ENCODE measurements at regions not wholly inside any gene's neighbourhood (a gene's known extent, or its start where the extent isn't known, plus 50 kb on each side); places are given as distances from the start of the nearest gene placed in this dataset.

DNA sequence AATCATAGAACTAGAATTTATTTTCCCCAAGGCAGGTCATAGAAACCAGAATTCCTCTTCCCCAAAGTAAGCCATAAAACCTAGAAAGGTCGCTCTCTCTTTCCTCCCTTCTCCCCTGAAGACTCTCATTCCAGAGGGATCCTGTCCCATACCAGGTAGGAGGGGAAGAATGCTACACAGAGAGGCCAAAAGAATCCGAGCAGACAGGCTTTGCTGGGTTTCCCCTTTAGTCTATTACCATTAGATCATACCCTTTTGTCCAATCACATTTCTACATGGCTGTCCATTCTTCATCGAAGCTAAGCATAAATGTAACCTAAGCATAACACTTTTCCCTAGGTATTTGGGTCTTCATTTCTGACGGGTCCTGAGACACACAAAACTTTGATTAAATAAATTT, 204.5 kb downstream of the SPTSSA start:
- WGBS (ENCODE audit: low lambda C conversion rate): 5% methylated on average over 4 of the region's 4 CpGs
- FAIRE-seq: no peak
- H3K36me3 ChIP-seq (replicated peaks in 1 of 2; ENCODE audit: control insufficient read depth in 1 of 2, insufficient read depth in 2 of 2, low read length in 2 of 2): no peaks in the 10 kb centered on the region
- H3K27me3 ChIP-seq (ENCODE audit: control insufficient read depth in 1 of 2, insufficient read depth in 2 of 2, low read length in 2 of 2): no peaks in the 10 kb centered on the region; a peak in 1 of 5 replicates
- ChIA-PET POLR2A (no interaction called here), CTCF (ENCODE audit: low intra/inter-chr PET ratio, low total read pairs) (no interaction called here)
- no peak overlapping the region for H3K4me2 ChIP-seq (ENCODE audit: low read depth, low read length)
- in situ Hi-C loops (cut with HindIII; ENCODE audit: extremely low pct_ligation_motif_present, low pct_unique_long_range_greater_than_20kb): no loop called here
- TF ChIP-seq ZKSCAN1 (IDR thresholded peaks at IDR 0.05; ENCODE audit: low read length): no peak
- intact Hi-C loops (cut with micrococcal nuclease; ENCODE audit: unreplicated experiment): no loop called here
- no peak overlapping the region for H3K27ac ChIP-seq (ENCODE audit: extremely low read length, insufficient read depth, low read length)
- H2AFZ ChIP-seq (ENCODE audit: low read length): no peak overlapping the region
- no TSS peak for BruUV-seq (replicated peaks)
- no peak for DNase-seq (ENCODE audit: low spot score)
- H4K20me1 ChIP-seq (ENCODE audit: insufficient read depth, low read length): no peaks in the 10 kb centered on the region
- no peaks in the 10 kb centered on the region for H3K9me3 ChIP-seq (ENCODE audit: low read length)
- H3K4me1 ChIP-seq (ENCODE audit: insufficient read depth, low read length): no peaks in the 10 kb centered on the region
- ATAC-seq: no peak
- no peak overlapping the region for H3K4me3 ChIP-seq (replicated peaks in 1 of 3; ENCODE audit: insufficient read depth in 1 of 3, low read depth in 2 of 3, low read length in 3 of 3)
- H3K9ac ChIP-seq (ENCODE audit: insufficient read depth, low read depth, low read length): no peak overlapping the region
- no peaks in the 10 kb centered on the region for H3K79me2 ChIP-seq (ENCODE audit: insufficient read depth, low read length)

DNA sequence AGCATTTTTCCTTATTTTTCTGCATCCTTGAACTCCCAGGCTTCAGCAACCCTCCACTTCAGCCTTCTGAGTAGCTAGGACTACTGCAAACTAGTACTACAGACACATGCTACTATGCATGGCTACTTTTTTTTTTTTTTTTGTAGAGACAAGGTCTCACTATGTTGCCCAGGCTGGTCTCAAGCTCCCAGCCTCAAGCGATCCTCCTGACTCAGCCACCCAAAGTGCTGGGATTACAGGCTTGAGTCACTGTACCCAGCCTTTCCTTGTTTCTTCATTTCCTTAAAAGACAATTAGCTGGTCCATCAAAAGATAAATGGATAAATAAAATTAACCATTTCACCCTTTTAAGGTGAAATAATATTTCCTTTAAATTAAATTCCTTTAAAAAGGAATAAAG, 205.8 kb downstream of the SPTSSA start:
- intact Hi-C loops (cut with micrococcal nuclease; ENCODE audit: unreplicated experiment): no loop called here
- Histone ChIP-seq H3K36me3 (replicated peaks in 1 of 2; ENCODE audit: control insufficient read depth in 1 of 2, insufficient read depth in 2 of 2, low read length in 2 of 2) (no peaks in the 10 kb centered on the region), H3K79me2 (ENCODE audit: insufficient read depth, low read length) (no peaks in the 10 kb centered on the region), H3K4me2 (ENCODE audit: low read depth, low read length) (no peak overlapping the region), H3K9me3 (ENCODE audit: low read length) (no peaks in the 10 kb centered on the region), H3K4me1 (ENCODE audit: insufficient read depth, low read length) (no peaks in the 10 kb centered on the region), H3K4me3 (replicated peaks in 1 of 3; ENCODE audit: insufficient read depth in 1 of 3, low read depth in 2 of 3, low read length in 3 of 3) (no peak overlapping the region), H3K27ac (ENCODE audit: extremely low read length, insufficient read depth, low read length) (no peak overlapping the region), H4K20me1 (ENCODE audit: insufficient read depth, low read length) (no peaks in the 10 kb centered on the region), H3K9ac (ENCODE audit: insufficient read depth, low read depth, low read length) (no peak overlapping the region), H3K27me3 (ENCODE audit: control insufficient read depth in 1 of 2, insufficient read depth in 2 of 2, low read length in 2 of 2) (no peaks in the 10 kb centered on the region; a peak in 1 of 5 replicates), H2AFZ (ENCODE audit: low read length) (no peak overlapping the region)
- ATAC-seq (no peak), DNase-seq (ENCODE audit: low spot score) (no peak), FAIRE-seq (no peak)
- 31% methylated on average over 1 of the region's 1 CpG for WGBS (ENCODE audit: low lambda C conversion rate)
- ChIA-PET CTCF (ENCODE audit: low intra/inter-chr PET ratio, low total read pairs) (no interaction called here), POLR2A (no interaction called here)
- no peak for TF ChIP-seq ZSCAN29 (CRISPR knock-in tag; conservative IDR thresholded peaks at IDR 0.05)
- TF ChIP-seq SIN3B (IDR thresholded peaks at IDR 0.05; ENCODE audit: low read length): no peak
- TF ChIP-seq JUND (CRISPR knock-in tag; IDR thresholded peaks at IDR 0.05): no peak
- TF ChIP-seq, protein P1, sequence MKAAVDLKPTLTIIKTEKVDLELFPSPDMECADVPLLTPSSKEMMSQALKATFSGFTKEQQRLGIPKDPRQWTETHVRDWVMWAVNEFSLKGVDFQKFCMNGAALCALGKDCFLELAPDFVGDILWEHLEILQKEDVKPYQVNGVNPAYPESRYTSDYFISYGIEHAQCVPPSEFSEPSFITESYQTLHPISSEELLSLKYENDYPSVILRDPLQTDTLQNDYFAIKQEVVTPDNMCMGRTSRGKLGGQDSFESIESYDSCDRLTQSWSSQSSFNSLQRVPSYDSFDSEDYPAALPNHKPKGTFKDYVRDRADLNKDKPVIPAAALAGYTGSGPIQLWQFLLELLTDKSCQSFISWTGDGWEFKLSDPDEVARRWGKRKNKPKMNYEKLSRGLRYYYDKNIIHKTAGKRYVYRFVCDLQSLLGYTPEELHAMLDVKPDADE (CRISPR knock-in tag; IDR thresholded peaks at IDR 0.05): no peak
- TF ChIP-seq ZBTB8A (CRISPR knock-in tag; IDR thresholded peaks at IDR 0.05; ENCODE audit: borderline replicate concordance, low read depth): no peak
- TF ChIP-seq, protein P2, sequence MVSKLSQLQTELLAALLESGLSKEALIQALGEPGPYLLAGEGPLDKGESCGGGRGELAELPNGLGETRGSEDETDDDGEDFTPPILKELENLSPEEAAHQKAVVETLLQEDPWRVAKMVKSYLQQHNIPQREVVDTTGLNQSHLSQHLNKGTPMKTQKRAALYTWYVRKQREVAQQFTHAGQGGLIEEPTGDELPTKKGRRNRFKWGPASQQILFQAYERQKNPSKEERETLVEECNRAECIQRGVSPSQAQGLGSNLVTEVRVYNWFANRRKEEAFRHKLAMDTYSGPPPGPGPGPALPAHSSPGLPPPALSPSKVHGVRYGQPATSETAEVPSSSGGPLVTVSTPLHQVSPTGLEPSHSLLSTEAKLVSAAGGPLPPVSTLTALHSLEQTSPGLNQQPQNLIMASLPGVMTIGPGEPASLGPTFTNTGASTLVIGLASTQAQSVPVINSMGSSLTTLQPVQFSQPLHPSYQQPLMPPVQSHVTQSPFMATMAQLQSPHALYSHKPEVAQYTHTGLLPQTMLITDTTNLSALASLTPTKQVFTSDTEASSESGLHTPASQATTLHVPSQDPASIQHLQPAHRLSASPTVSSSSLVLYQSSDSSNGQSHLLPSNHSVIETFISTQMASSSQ (IDR thresholded peaks at IDR 0.05; ENCODE audit: low read depth): no peak
- TF ChIP-seq, protein P2 (CRISPR knock-in tag; IDR thresholded peaks at IDR 0.05; ENCODE audit: borderline replicate concordance): no peak
- TF ChIP-seq, protein P3, sequence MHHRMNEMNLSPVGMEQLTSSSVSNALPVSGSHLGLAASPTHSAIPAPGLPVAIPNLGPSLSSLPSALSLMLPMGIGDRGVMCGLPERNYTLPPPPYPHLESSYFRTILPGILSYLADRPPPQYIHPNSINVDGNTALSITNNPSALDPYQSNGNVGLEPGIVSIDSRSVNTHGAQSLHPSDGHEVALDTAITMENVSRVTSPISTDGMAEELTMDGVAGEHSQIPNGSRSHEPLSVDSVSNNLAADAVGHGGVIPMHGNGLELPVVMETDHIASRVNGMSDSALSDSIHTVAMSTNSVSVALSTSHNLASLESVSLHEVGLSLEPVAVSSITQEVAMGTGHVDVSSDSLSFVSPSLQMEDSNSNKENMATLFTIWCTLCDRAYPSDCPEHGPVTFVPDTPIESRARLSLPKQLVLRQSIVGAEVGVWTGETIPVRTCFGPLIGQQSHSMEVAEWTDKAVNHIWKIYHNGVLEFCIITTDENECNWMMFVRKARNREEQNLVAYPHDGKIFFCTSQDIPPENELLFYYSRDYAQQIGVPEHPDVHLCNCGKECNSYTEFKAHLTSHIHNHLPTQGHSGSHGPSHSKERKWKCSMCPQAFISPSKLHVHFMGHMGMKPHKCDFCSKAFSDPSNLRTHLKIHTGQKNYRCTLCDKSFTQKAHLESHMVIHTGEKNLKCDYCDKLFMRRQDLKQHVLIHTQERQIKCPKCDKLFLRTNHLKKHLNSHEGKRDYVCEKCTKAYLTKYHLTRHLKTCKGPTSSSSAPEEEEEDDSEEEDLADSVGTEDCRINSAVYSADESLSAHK (CRISPR knock-in tag; IDR thresholded peaks at IDR 0.05; ENCODE audit: borderline replicate concordance): no peak
- no TSS peak for BruUV-seq (replicated peaks)
- in situ Hi-C loops (cut with HindIII; ENCODE audit: extremely low pct_ligation_motif_present, low pct_unique_long_range_greater_than_20kb): no loop called here

All from HepG2 (cell line).